ENCODE measurements at regions not wholly inside any gene's neighbourhood (a gene's known extent, or its start where the extent isn't known, plus 50 kb on each side); places are given as distances from the start of the nearest gene placed in this dataset.

GRCh38 chr2:128722489-128722888 lies 403.8 kb upstream of the HS6ST1 start:
- no peak overlapping the region for H3K4me3 ChIP-seq (ENCODE audit: control insufficient read depth, low read depth, low read length)
- TF ChIP-seq CTCF (IDR thresholded peaks at IDR 0.05; ENCODE audit: control insufficient read depth, insufficient read depth, low read depth, low read length, missing control alignments): no peak
- DNase-seq (ENCODE audit: low read depth): no peak

- no peak for DNase-seq (ENCODE audit: low read depth)
- no peak for TF ChIP-seq CTCF (IDR thresholded peaks at IDR 0.05; ENCODE audit: control insufficient read depth, insufficient read depth, low read depth, low read length, missing control alignments)
- no peak overlapping the region for H3K4me3 ChIP-seq (ENCODE audit: control insufficient read depth, low read depth, low read length)
These were observed 405.9 kb upstream of the HS6ST1 start for GRCh38 chr2:128724547-128724946.

- no peak for DNase-seq (ENCODE audit: low read depth)
- H3K4me3 ChIP-seq (ENCODE audit: control insufficient read depth, low read depth, low read length): no peak overlapping the region
- TF ChIP-seq CTCF (IDR thresholded peaks at IDR 0.05; ENCODE audit: control insufficient read depth, insufficient read depth, low read depth, low read length, missing control alignments): no peak
These were observed 406.3 kb upstream of the HS6ST1 start for GRCh38 chr2:128724972-128725371.

- TF ChIP-seq CTCF (IDR thresholded peaks at IDR 0.05; ENCODE audit: control insufficient read depth, insufficient read depth, low read depth, low read length, missing control alignments): no peak
- H3K4me3 ChIP-seq (ENCODE audit: control insufficient read depth, low read depth, low read length): no peak overlapping the region
- no peak for DNase-seq (ENCODE audit: low read depth)
These were observed 407.6 kb upstream of the HS6ST1 start for GRCh38 chr2:128726236-128726635.

GRCh38 chr2:128726911-128727310 lies 408.2 kb upstream of the HS6ST1 start:
- TF ChIP-seq CTCF (IDR thresholded peaks at IDR 0.05; ENCODE audit: control insufficient read depth, insufficient read depth, low read depth, low read length, missing control alignments): no peak

GRCh38 chr2:128727404-128727803 lies 408.7 kb upstream of the HS6ST1 start:
- H3K4me3 ChIP-seq (ENCODE audit: control insufficient read depth, low read depth, low read length): no peak overlapping the region
- no peak for TF ChIP-seq CTCF (IDR thresholded peaks at IDR 0.05; ENCODE audit: control insufficient read depth, insufficient read depth, low read depth, low read length, missing control alignments)
- no peak for DNase-seq (ENCODE audit: low read depth)

More at GRCh38 chr2:128726911-128727310, 408.2 kb upstream of the HS6ST1 start:
- DNase-seq (ENCODE audit: low read depth): no peak
- H3K4me3 ChIP-seq (ENCODE audit: control insufficient read depth, low read depth, low read length): no peak overlapping the region

- TF ChIP-seq CTCF (IDR thresholded peaks at IDR 0.05; ENCODE audit: control insufficient read depth, insufficient read depth, low read depth, low read length, missing control alignments): no peak
- no peak overlapping the region for H3K4me3 ChIP-seq (ENCODE audit: control insufficient read depth, low read depth, low read length)
- peak; percentile 78 for DNase-seq (ENCODE audit: low read depth)
These were observed 409.2 kb upstream of the HS6ST1 start for GRCh38 chr2:128727914-128728313.
